ENCODE measurements at regions not wholly inside any gene's neighbourhood (a gene's known extent, or its start where the extent isn't known, plus 50 kb on each side); places are given as distances from the start of the nearest gene placed in this dataset.

- Histone ChIP-seq H3K4me3 (ENCODE audit: low read length) (no peak overlapping the region), H3K79me2 (ENCODE audit: low read length) (no peaks in the 10 kb centered on the region), H3K9me3 (ENCODE audit: insufficient read depth, low read length) (no peaks in the 10 kb centered on the region), H2AFZ (ENCODE audit: low read depth, low read length) (no peak overlapping the region), H3K9ac (ENCODE audit: low read length) (no peak overlapping the region), H3K27ac (ENCODE audit: low read length) (no peak overlapping the region), H3K36me3 (replicated peaks; ENCODE audit: low read depth, low read length) (no peaks in the 10 kb centered on the region), H4K20me1 (ENCODE audit: insufficient read depth, low read length) (no peaks in the 10 kb centered on the region), H3K27me3 (ENCODE audit: low read depth, low read length) (no peaks in the 10 kb centered on the region), H3K4me1 (ENCODE audit: low read length) (no peaks in the 10 kb centered on the region), H3K4me2 (ENCODE audit: low read length) (no peak overlapping the region)
- no peak for TF ChIP-seq EZH2phosphoT487 (IDR thresholded peaks at IDR 0.05; ENCODE audit: low read depth)
- TF ChIP-seq, protein P1, sequence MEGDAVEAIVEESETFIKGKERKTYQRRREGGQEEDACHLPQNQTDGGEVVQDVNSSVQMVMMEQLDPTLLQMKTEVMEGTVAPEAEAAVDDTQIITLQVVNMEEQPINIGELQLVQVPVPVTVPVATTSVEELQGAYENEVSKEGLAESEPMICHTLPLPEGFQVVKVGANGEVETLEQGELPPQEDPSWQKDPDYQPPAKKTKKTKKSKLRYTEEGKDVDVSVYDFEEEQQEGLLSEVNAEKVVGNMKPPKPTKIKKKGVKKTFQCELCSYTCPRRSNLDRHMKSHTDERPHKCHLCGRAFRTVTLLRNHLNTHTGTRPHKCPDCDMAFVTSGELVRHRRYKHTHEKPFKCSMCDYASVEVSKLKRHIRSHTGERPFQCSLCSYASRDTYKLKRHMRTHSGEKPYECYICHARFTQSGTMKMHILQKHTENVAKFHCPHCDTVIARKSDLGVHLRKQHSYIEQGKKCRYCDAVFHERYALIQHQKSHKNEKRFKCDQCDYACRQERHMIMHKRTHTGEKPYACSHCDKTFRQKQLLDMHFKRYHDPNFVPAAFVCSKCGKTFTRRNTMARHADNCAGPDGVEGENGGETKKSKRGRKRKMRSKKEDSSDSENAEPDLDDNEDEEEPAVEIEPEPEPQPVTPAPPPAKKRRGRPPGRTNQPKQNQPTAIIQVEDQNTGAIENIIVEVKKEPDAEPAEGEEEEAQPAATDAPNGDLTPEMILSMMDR (IDR thresholded peaks at IDR 0.05; ENCODE audit: low read depth, low read length): no peak
These were observed 53.8 kb upstream of the DNAH5 start for GRCh38 chr5:13998254-13998653.

GRCh38 chr5:13997514-13997913 is 53.0 kb upstream of the DNAH5 start:
- no peaks in the 10 kb centered on the region for H4K20me1 ChIP-seq (ENCODE audit: insufficient read depth, low read length)
- no peaks in the 10 kb centered on the region for H3K79me2 ChIP-seq (ENCODE audit: low read length)
- H3K36me3 ChIP-seq (replicated peaks; ENCODE audit: low read depth, low read length): no peaks in the 10 kb centered on the region
- H3K4me2 ChIP-seq (ENCODE audit: low read length): no peak overlapping the region
- H3K9me3 ChIP-seq (ENCODE audit: insufficient read depth, low read length): no peaks in the 10 kb centered on the region
- no peak overlapping the region for H3K27ac ChIP-seq (ENCODE audit: low read length)
- H2AFZ ChIP-seq (ENCODE audit: low read depth, low read length): no peak overlapping the region
- H3K4me1 ChIP-seq (ENCODE audit: low read length): no peaks in the 10 kb centered on the region
- no peaks in the 10 kb centered on the region for H3K27me3 ChIP-seq (ENCODE audit: low read depth, low read length)
- no peak overlapping the region for H3K9ac ChIP-seq (ENCODE audit: low read length)
- no peak overlapping the region for H3K4me3 ChIP-seq (ENCODE audit: low read length)
- TF ChIP-seq, protein P1 (IDR thresholded peaks at IDR 0.05; ENCODE audit: low read depth, low read length): no peak
- no peak for TF ChIP-seq EZH2phosphoT487 (IDR thresholded peaks at IDR 0.05; ENCODE audit: low read depth)

DNA sequence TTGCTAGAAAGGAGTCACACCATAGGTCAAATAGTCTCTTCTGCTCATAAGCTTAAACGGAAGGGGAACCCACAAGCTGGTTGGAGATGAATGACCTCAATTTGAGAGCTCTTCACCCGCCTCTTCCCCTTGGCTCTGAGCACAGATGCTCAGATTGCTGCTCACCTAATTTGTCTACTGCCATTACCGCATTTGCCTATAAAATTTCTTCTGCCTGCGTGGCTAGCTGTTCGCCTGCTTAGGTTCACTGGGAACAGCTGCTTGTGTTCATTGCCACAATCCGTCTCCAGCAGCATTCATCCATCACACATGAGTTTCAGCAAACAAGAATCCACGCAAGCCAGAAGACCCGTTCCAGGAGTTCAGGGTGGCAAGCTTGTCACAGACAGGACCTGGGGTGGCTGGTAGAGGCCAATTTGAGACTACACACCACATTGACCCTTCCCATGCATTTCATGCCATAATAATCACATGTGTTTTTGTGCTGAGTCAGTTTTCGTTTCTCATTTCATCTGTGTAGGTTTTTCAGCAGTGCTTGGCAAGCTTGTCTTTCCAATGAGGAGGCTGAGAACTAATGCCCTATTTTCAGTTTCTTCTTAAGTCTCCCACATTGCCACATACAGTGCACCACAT is 50.2 kb upstream of the DNAH5 start:
- H3K9me3 ChIP-seq (ENCODE audit: insufficient read depth, low read length): no peaks in the 10 kb centered on the region
- TF ChIP-seq, protein P1 (IDR thresholded peaks at IDR 0.05; ENCODE audit: low read depth, low read length): no peak
- no peak for TF ChIP-seq EZH2phosphoT487 (IDR thresholded peaks at IDR 0.05; ENCODE audit: low read depth)
- no peak overlapping the region for H3K4me3 ChIP-seq (ENCODE audit: low read length)
- no peak overlapping the region for H3K9ac ChIP-seq (ENCODE audit: low read length)
- no peak overlapping the region for H3K27ac ChIP-seq (ENCODE audit: low read length)
- H3K36me3 ChIP-seq (replicated peaks; ENCODE audit: low read depth, low read length): no peaks in the 10 kb centered on the region
- H3K4me2 ChIP-seq (ENCODE audit: low read length): no peak overlapping the region
- no peaks in the 10 kb centered on the region for H3K27me3 ChIP-seq (ENCODE audit: low read depth, low read length)
- H4K20me1 ChIP-seq (ENCODE audit: insufficient read depth, low read length): no peaks in the 10 kb centered on the region
- no peaks in the 10 kb centered on the region for H3K4me1 ChIP-seq (ENCODE audit: low read length)
- no peak overlapping the region for H2AFZ ChIP-seq (ENCODE audit: low read depth, low read length)
- H3K79me2 ChIP-seq (ENCODE audit: low read length): no peaks in the 10 kb centered on the region
